PFSK-1 (cell line): ENCODE measurements at regions not wholly inside any gene's neighbourhood (a gene's known extent, or its start where the extent isn't known, plus 50 kb on each side); places are given as distances from the start of the nearest gene placed in this dataset.

Experiments used
- FOXP2 ChIP-seq: optimal IDR thresholded peaks from 2 replicates; pipeline ENCODE3; 2011; ENCODE audit warnings: borderline replicate concordance, control low read depth, inconsistent platforms; ENCODE audit not compliant: insufficient read depth; ENCODE audit errors: extremely low read length, extremely low read depth
- POLR2AphosphoS5 ChIP-seq: IDR thresholded peaks from 2 replicates; pipeline ENCODE4 v1.6.1; 2012; ENCODE audit warnings: low read depth, mild to moderate bottlenecking, control low read depth, low read length, moderate library complexity
- REST ChIP-seq, 2 experiments: IDR thresholded peaks; 2 replicates each; pipeline versions ENCODE4 v1.6.1 to v1.8.0; 2011 to 2012; ENCODE audit warnings: low read depth in 2 of 2, low read length in 2 of 2, control low read depth in 1 of 2, inconsistent platforms in 1 of 2, mild to moderate bottlenecking in 1 of 2, moderate library complexity in 1 of 2; ENCODE audit not compliant: insufficient read depth in 1 of 2
- SIN3A ChIP-seq: IDR thresholded peaks from 2 replicates; pipeline ENCODE4 v1.6.1; 2012; ENCODE audit warnings: mild to moderate bottlenecking, low read length, moderate library complexity, borderline replicate concordance; ENCODE audit not compliant: insufficient read depth
- TAF1 ChIP-seq: IDR thresholded peaks from 2 replicates; pipeline ENCODE4 v1.6.1; 2012; ENCODE audit warnings: low read length, control low read depth, borderline replicate concordance; ENCODE audit not compliant: insufficient read depth

- no peak for TF ChIP-seq FOXP2
- no peak for TF ChIP-seq TAF1
- no peak for TF ChIP-seq POLR2AphosphoS5
- no peak for TF ChIP-seq SIN3A
- no peak for TF ChIP-seq REST (IDR thresholded peaks at IDR 0.05; ENCODE audit: insufficient read depth in 1 of 2, low read depth in 2 of 2, low read length in 2 of 2)
Observed at GRCh38 chr6:169108753-169109152, 144.9 kb downstream of the THBS2 start.

- TF ChIP-seq REST (IDR thresholded peaks at IDR 0.05; ENCODE audit: insufficient read depth in 1 of 2, low read depth in 2 of 2, low read length in 2 of 2): no peak
- TF ChIP-seq POLR2AphosphoS5: no peak
- TF ChIP-seq TAF1: no peak
- TF ChIP-seq SIN3A: no peak
- no peak for TF ChIP-seq FOXP2
Observed at GRCh38 chr6:169106176-169106575, 147.5 kb downstream of the THBS2 start.

- no peak for TF ChIP-seq FOXP2
Observed at GRCh38 chr6:169101981-169102380, 151.7 kb downstream of the THBS2 start.

- TF ChIP-seq FOXP2 (no peak), POLR2AphosphoS5 (no peak), REST (IDR thresholded peaks at IDR 0.05; ENCODE audit: insufficient read depth in 1 of 2, low read depth in 2 of 2, low read length in 2 of 2) (no peak), TAF1 (no peak), SIN3A (no peak)
Observed at GRCh38 chr6:169101036-169101805, 152.4 kb downstream of the THBS2 start.

- TF ChIP-seq FOXP2 (no peak), POLR2AphosphoS5 (no peak), TAF1 (no peak), REST (IDR thresholded peaks at IDR 0.05; ENCODE audit: insufficient read depth in 1 of 2, low read depth in 2 of 2, low read length in 2 of 2) (no peak), SIN3A (no peak)
Observed at GRCh38 chr6:169099411-169100202, 154.0 kb downstream of the THBS2 start.
